IMR-90 (cell line): ENCODE measurements at regions not wholly inside any gene's neighbourhood (a gene's known extent, or its start where the extent isn't known, plus 50 kb on each side); places are given as distances from the start of the nearest gene placed in this dataset.

ENCODE experiments used
- ATAC-seq: fragments of 200-7000 bp; cut with Tn5 transposase; 2 replicates; pipeline ENCODE4 v1.9.1; 2020; ENCODE audit warnings: low read depth, mild to moderate bottlenecking, moderate library complexity
- BruUV-seq: library from RNA; stranded (reverse); fragments of 400-500 nt; replicated peaks from 2 replicates; lab custom pipeline; 2021; lab: Mats Ljungman, UMichigan
- CTCF ChIA-PET: fragments of 300-600 bp; formaldehyde crosslinking; extraction: SDS; loops from one replicate; lab custom pipeline; 2021; ENCODE audit warnings: antibody characterized with exemption; lab: Yijun Ruan, JAX
- POLR2A ChIA-PET: fragments of 300-600 bp; sonication (Branson Sonifier 250); formaldehyde crosslinking; loops from one replicate; lab custom pipeline; 2022; ENCODE audit warnings: antibody characterized with exemption; ENCODE audit not compliant: unreplicated experiment; lab: Charles Lee
- DNase-seq: peaks from one replicate; pipeline ENCODE4 v3.0.0; 2013
- H2AFZ ChIP-seq: replicated peaks from 2 replicates; pipeline ENCODE3; 2013; ENCODE audit warnings: low read length, mild to moderate bottlenecking; ENCODE audit not compliant: poor library complexity
- H2AK5ac ChIP-seq: 2 replicates; pipeline ENCODE4 v1.6.1; 2013; ENCODE audit warnings: low read depth, low read length, inconsistent platforms
- H2AK9ac ChIP-seq: replicated peaks from 2 replicates; pipeline ENCODE3; 2013; ENCODE audit warnings: mild to moderate bottlenecking, low read depth, low read length, moderate library complexity; ENCODE audit not compliant: poor library complexity
- H2BK120ac ChIP-seq: 2 replicates; pipeline ENCODE4 v1.6.1; 2013; ENCODE audit warnings: low read depth, low read length, inconsistent platforms
- H2BK15ac ChIP-seq: 3 replicates; pipeline ENCODE4 v1.6.1; 2013; ENCODE audit warnings: low read depth, low read length, inconsistent platforms
- H2BK20ac ChIP-seq: 2 replicates; pipeline ENCODE4 v1.6.1; 2013; ENCODE audit warnings: low read depth, mild to moderate bottlenecking, inconsistent platforms, low read length, moderate library complexity
- H2BK5ac ChIP-seq: 2 replicates; pipeline ENCODE4 v1.6.1; 2013; ENCODE audit warnings: mild to moderate bottlenecking, low read depth, low read length, inconsistent platforms; ENCODE audit not compliant: poor library complexity, severe bottlenecking
- H3K14ac ChIP-seq: replicated peaks from 2 replicates; pipeline ENCODE4 v1.6.1; 2013; ENCODE audit warnings: low read depth, low read length, inconsistent platforms
- H3K18ac ChIP-seq: 2 replicates; pipeline ENCODE4 v1.6.1; 2013; ENCODE audit warnings: low read depth, low read length, control low read depth
- H3K23ac ChIP-seq: 2 replicates; pipeline ENCODE4 v1.6.1; 2013; ENCODE audit warnings: low read depth, low read length, inconsistent platforms
- H3K27ac ChIP-seq: 2 replicates; pipeline ENCODE4 v1.5.1; 2013; ENCODE audit warnings: mild to moderate bottlenecking, control low read depth, low read length; ENCODE audit not compliant: insufficient read depth
- H3K27me3 ChIP-seq: 2 replicates; pipeline ENCODE4 v1.6.1; 2013; ENCODE audit warnings: low read length; ENCODE audit not compliant: control insufficient read depth, insufficient read depth
- H3K36me3 ChIP-seq: 2 replicates; pipeline ENCODE4 v1.6.1; 2013; ENCODE audit warnings: low read length, mixed read lengths; ENCODE audit not compliant: control insufficient read depth, insufficient read depth
- H3K4ac ChIP-seq: 2 replicates; pipeline ENCODE4 v1.6.1; 2013; ENCODE audit warnings: low read depth, low read length, inconsistent platforms
- H3K4me1 ChIP-seq: 2 replicates; pipeline ENCODE4 v1.6.1; 2013; ENCODE audit warnings: low read length, mixed read lengths; ENCODE audit not compliant: control insufficient read depth, insufficient read depth
- H3K4me2 ChIP-seq: 2 replicates; pipeline ENCODE4 v1.6.1; 2013; ENCODE audit warnings: low read depth, mild to moderate bottlenecking, control low read depth, low read length, moderate library complexity
- H3K4me3 ChIP-seq: 2 replicates; pipeline ENCODE4 v1.5.1; 2013; ENCODE audit warnings: low read depth, mild to moderate bottlenecking, control low read depth, low read length, moderate library complexity; ENCODE audit not compliant: insufficient read depth
- H3K56ac ChIP-seq: 2 replicates; pipeline ENCODE4 v1.6.1; 2013; ENCODE audit warnings: low read length, inconsistent platforms; ENCODE audit not compliant: insufficient read depth; ENCODE audit errors: extremely low read depth
- H3K79me1 ChIP-seq, 2 experiments: 2 replicates each; pipeline ENCODE4 v1.6.1; 2013; ENCODE audit warnings: low read length in 2 of 2, inconsistent platforms in 1 of 2, low read depth in 1 of 2
- H3K9ac ChIP-seq: 2 replicates; pipeline ENCODE4 v1.6.1; 2013; ENCODE audit warnings: low read depth, low read length, control low read depth
- H3K9me1 ChIP-seq: 2 replicates; pipeline ENCODE4 v1.6.1; 2013; ENCODE audit warnings: low read length, inconsistent platforms; ENCODE audit not compliant: insufficient read depth
- H3K9me3 ChIP-seq: 2 replicates; pipeline ENCODE4 v1.6.1; 2013; ENCODE audit warnings: low read length; ENCODE audit not compliant: control insufficient read depth, insufficient read depth
- H4K20me1 ChIP-seq: 2 replicates; pipeline ENCODE4 v1.6.1; 2013; ENCODE audit warnings: low read length, inconsistent platforms; ENCODE audit not compliant: insufficient read depth
- H4K5ac ChIP-seq: 2 replicates; pipeline ENCODE4 v1.6.1; 2013; ENCODE audit warnings: mild to moderate bottlenecking, low read depth, low read length, control low read depth
- H4K8ac ChIP-seq, 2 experiments: 2 replicates each; pipeline ENCODE4 v1.6.1; 2013; ENCODE audit warnings: low read depth in 2 of 2, low read length in 2 of 2, control low read depth in 1 of 2, inconsistent platforms in 1 of 2
- H4K91ac ChIP-seq: 2 replicates; pipeline ENCODE4 v1.6.1; 2013; ENCODE audit warnings: low read depth, low read length, inconsistent platforms; ENCODE audit not compliant: insufficient read depth
- BHLHE40 ChIP-seq: fragments of 150-350 bp; IDR thresholded peaks from 2 replicates; pipeline ENCODE4 v1.6.1; 2016; ENCODE audit warnings: mild to moderate bottlenecking, low read depth, low read length
- CEBPB ChIP-seq: IDR thresholded peaks from 2 replicates; pipeline ENCODE4 v1.6.1; 2012; ENCODE audit warnings: low read depth, low read length, improper control_type of control experiment
- MAFK ChIP-seq: IDR thresholded peaks from 2 replicates; pipeline ENCODE4 v1.6.1; 2012; ENCODE audit warnings: low read depth, low read length, improper control_type of control experiment
- NFE2L2 ChIP-seq: fragments of 150-350 bp; IDR thresholded peaks from 2 replicates; pipeline ENCODE4 v1.6.1; 2016; ENCODE audit warnings: low read depth, mild to moderate bottlenecking, low read length
- POLR2A ChIP-seq: IDR thresholded peaks from 2 replicates; pipeline ENCODE4 v1.6.1; 2012; ENCODE audit warnings: mild to moderate bottlenecking, low read depth, low read length
- RAD21 ChIP-seq: IDR thresholded peaks from 2 replicates; pipeline ENCODE4 v1.6.1; 2012; ENCODE audit warnings: low read length, improper control_type of control experiment
- RCOR1 ChIP-seq: IDR thresholded peaks from 2 replicates; pipeline ENCODE4 v1.6.1; 2012; ENCODE audit warnings: mild to moderate bottlenecking, low read length, improper control_type of control experiment; ENCODE audit not compliant: insufficient replicate concordance
- RFX5 ChIP-seq: IDR thresholded peaks from 2 replicates; pipeline ENCODE4 v1.8.0; 2012; ENCODE audit warnings: low read depth, mild to moderate bottlenecking, low read length, moderate library complexity
- SMC3 ChIP-seq: fragments of 150-350 bp; IDR thresholded peaks from 2 replicates; pipeline ENCODE4 v1.6.1; 2016; ENCODE audit warnings: low read depth, mild to moderate bottlenecking, antibody characterized with exemption, low read length, moderate library complexity
- WGBS, 2 experiments: methylation state at CpG; one replicate each; pipeline versions ENCODE4 v1.1.5 to v1.1.7; 2013; ENCODE audit warnings: missing lambda C conversion rate in 2 of 2; ENCODE audit not compliant: insufficient read length in 1 of 2; ENCODE audit errors: extremely low coverage in 2 of 2; 5-methylcytosine and 5-hydroxymethylcytosine counted together
- dilution Hi-C: fragments of 300-500 bp; cut with HindIII; formaldehyde crosslinking; loops from one replicate; pipeline ENCODE4 v1.14.3; 2018; ENCODE audit warnings: low sequenced_read_pairs; ENCODE audit not compliant: unreplicated experiment
- in situ Hi-C: fragments of 300-500 bp; cut with MboI; formaldehyde crosslinking; loops from 3 replicates; pipeline ENCODE4 v1.14.3; 2019; ENCODE audit warnings: low sequenced_read_pairs, inconsistent platforms, mixed read lengths
- intact Hi-C: fragments of 100-400 bp; cut with micrococcal nuclease; formaldehyde crosslinking; loops from 2 replicates; pipeline ENCODE4 v1.10.0; 2022
- TF ChIP-seq, protein P1 (sequence below): fragments of 150-350 bp; IDR thresholded peaks from 2 replicates; pipeline ENCODE4 v1.6.1; 2017; ENCODE audit warnings: mild to moderate bottlenecking, antibody characterized with exemption, low read length, low read depth
- TF ChIP-seq, protein P2 (sequence below): conservative IDR thresholded peaks from 2 replicates; pipeline ENCODE4 v1.5.1; 2012; ENCODE audit warnings: mild to moderate bottlenecking, low read depth, low read length, improper control_type of control experiment

DNA sequence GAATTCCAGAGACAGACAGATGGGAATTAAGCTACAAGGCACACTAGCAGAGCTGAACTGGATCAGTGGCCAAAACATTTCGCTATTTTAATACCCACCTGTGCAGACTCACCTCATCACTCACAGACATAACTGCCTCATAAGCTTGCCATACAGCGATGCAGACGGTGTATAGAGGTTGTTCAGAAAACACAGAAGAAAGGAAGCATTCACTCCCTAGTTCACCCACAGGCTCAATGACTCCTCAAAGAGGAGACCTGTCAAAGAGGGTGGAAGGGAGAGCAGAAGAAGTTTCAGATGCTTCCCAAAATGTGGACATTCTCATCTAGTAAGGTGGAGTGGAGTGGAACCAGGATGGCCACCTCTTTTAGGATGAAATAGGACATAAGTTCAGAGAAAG lies 81.7 kb upstream of the SPHKAP start:
- no CpG with 5 or more reads among the region's 3 CpGs for WGBS, 2 experiments
- BruUV-seq = no TSS peak
- in situ Hi-C loops = no loop called here

More for the DNA sequence above, 81.7 kb upstream of the SPHKAP start:
- TF ChIP-seq BHLHE40 (no peak), RAD21 (no peak), SMC3 (no peak), NFE2L2 (no peak), CEBPB (no peak), RCOR1 (no peak), POLR2A (no peak), RFX5 (no peak), MAFK (no peak)
- TF ChIP-seq, protein P1, sequence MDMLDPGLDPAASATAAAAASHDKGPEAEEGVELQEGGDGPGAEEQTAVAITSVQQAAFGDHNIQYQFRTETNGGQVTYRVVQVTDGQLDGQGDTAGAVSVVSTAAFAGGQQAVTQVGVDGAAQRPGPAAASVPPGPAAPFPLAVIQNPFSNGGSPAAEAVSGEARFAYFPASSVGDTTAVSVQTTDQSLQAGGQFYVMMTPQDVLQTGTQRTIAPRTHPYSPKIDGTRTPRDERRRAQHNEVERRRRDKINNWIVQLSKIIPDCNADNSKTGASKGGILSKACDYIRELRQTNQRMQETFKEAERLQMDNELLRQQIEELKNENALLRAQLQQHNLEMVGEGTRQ = no peak
- TF ChIP-seq, protein P2, sequence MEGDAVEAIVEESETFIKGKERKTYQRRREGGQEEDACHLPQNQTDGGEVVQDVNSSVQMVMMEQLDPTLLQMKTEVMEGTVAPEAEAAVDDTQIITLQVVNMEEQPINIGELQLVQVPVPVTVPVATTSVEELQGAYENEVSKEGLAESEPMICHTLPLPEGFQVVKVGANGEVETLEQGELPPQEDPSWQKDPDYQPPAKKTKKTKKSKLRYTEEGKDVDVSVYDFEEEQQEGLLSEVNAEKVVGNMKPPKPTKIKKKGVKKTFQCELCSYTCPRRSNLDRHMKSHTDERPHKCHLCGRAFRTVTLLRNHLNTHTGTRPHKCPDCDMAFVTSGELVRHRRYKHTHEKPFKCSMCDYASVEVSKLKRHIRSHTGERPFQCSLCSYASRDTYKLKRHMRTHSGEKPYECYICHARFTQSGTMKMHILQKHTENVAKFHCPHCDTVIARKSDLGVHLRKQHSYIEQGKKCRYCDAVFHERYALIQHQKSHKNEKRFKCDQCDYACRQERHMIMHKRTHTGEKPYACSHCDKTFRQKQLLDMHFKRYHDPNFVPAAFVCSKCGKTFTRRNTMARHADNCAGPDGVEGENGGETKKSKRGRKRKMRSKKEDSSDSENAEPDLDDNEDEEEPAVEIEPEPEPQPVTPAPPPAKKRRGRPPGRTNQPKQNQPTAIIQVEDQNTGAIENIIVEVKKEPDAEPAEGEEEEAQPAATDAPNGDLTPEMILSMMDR = no peak
- Histone ChIP-seq H3K9me1 (no peaks in the 10 kb centered on the region), H4K8ac (no peak overlapping the region), H2BK15ac (no peak overlapping the region), H3K9me3 (peaks cover 11% of the 10 kb centered on the region), H3K4ac (no peak overlapping the region), H4K5ac (no peak overlapping the region), H4K91ac (no peak overlapping the region), H3K4me1 (no peaks in the 10 kb centered on the region), H3K18ac (no peak overlapping the region), H3K56ac (no peak overlapping the region), H2AK9ac (peak overlapping the region; percentile 42), H3K9ac (no peak overlapping the region), H2AK5ac (no peak overlapping the region), H3K27ac (no peak overlapping the region), H2AFZ (no peak overlapping the region), H3K4me2 (no peak overlapping the region), H3K79me1 (no peaks in the 10 kb centered on the region), H3K4me3 (no peak overlapping the region), H3K14ac (no peak overlapping the region), H3K27me3 (no peaks in the 10 kb centered on the region), H2BK20ac (no peak overlapping the region), H2BK5ac (no peak overlapping the region), H4K20me1 (no peaks in the 10 kb centered on the region), H3K36me3 (no peaks in the 10 kb centered on the region), H2BK120ac (no peak overlapping the region), H3K23ac (no peak overlapping the region)
- dilution Hi-C loops (no loop called here), intact Hi-C loops (no loop called here)
- ATAC-seq = no peak
- ChIA-PET CTCF (no interaction called here), POLR2A (no interaction called here)
- DNase-seq = no peak
